ENCODE measurements at regions not wholly inside any gene's neighbourhood (a gene's known extent, or its start where the extent isn't known, plus 50 kb on each side); places are given as distances from the start of the nearest gene placed in this dataset.

DNA sequence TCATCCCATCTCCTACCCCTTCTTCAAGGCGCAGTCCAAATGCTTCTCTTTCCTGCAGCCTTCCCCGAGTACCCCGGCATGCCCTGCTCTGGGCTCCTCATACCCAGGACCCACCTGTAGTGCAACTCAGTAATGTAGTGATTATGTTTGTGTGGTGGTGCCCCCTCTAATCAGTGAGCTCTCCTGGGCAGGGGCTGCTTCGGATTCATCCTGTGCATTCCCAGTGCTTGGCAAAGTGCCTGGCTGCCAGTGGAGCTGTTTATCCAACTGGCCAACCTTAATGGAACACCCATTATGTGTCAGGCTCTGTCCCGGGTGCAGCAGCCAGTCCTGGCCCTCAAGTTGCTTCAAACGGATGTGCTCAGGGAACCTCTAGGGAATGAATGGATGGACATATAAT lies 174.4 kb upstream of the LINGO1 start:
- ChIA-PET CTCF (interaction anchor here (2.5 kb wide), 1 partner anchor 14 kb away, joined by 6 read pairs; no protein-coding TSS in a partner anchor), POLR2A (no interaction called here)
- TF ChIP-seq, protein P1, sequence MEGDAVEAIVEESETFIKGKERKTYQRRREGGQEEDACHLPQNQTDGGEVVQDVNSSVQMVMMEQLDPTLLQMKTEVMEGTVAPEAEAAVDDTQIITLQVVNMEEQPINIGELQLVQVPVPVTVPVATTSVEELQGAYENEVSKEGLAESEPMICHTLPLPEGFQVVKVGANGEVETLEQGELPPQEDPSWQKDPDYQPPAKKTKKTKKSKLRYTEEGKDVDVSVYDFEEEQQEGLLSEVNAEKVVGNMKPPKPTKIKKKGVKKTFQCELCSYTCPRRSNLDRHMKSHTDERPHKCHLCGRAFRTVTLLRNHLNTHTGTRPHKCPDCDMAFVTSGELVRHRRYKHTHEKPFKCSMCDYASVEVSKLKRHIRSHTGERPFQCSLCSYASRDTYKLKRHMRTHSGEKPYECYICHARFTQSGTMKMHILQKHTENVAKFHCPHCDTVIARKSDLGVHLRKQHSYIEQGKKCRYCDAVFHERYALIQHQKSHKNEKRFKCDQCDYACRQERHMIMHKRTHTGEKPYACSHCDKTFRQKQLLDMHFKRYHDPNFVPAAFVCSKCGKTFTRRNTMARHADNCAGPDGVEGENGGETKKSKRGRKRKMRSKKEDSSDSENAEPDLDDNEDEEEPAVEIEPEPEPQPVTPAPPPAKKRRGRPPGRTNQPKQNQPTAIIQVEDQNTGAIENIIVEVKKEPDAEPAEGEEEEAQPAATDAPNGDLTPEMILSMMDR (IDR thresholded peaks at IDR 0.05; ENCODE audit: low read depth, low read length) = no peak
- H3K9me3 ChIP-seq (ENCODE audit: control insufficient read depth, insufficient read depth, low read length) = no peaks in the 10 kb centered on the region
- no peak overlapping the region for H3K27ac ChIP-seq (ENCODE audit: low read depth, low read length)
- H3K4me3 ChIP-seq (ENCODE audit: low read depth, low read length) = no peak overlapping the region
- no peak for DNase-seq (ENCODE audit: low read depth, low spot score)
- H3K27me3 ChIP-seq (ENCODE audit: control insufficient read depth, insufficient read depth, low read length) = peaks cover 15% of the 10 kb centered on the region

DNA sequence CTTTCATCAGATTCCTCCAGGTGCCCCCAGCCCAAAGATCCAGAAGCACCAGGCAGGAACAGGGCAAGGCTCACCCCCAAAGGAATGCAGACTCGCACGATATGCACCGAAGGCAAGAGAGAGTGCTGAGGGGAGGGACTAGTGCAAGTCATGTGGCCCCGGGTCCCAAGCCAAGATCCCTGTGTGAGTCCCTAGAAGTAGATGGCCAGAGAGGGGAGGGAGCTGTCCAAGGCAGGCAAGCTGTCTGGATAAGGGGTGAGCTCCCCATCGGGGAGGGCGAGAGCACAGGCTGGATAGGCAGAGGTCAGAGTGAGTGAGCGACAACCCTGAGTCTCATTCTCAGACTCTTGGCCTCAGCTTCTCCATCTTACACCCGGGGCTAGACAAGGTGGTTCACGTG lies 171.5 kb upstream of the LINGO1 start:
- H3K9me3 ChIP-seq (ENCODE audit: control insufficient read depth, insufficient read depth, low read length) = no peaks in the 10 kb centered on the region
- ChIA-PET CTCF (no interaction called here), POLR2A (no interaction called here)
- peaks cover 27% of the 10 kb centered on the region for H3K27me3 ChIP-seq (ENCODE audit: control insufficient read depth, insufficient read depth, low read length)
- TF ChIP-seq, protein P1 (IDR thresholded peaks at IDR 0.05; ENCODE audit: low read depth, low read length) = no peak
- no peak for DNase-seq (ENCODE audit: low read depth, low spot score)
- H3K27ac ChIP-seq (ENCODE audit: low read depth, low read length) = no peak overlapping the region
- no peak overlapping the region for H3K4me3 ChIP-seq (ENCODE audit: low read depth, low read length)

DNA sequence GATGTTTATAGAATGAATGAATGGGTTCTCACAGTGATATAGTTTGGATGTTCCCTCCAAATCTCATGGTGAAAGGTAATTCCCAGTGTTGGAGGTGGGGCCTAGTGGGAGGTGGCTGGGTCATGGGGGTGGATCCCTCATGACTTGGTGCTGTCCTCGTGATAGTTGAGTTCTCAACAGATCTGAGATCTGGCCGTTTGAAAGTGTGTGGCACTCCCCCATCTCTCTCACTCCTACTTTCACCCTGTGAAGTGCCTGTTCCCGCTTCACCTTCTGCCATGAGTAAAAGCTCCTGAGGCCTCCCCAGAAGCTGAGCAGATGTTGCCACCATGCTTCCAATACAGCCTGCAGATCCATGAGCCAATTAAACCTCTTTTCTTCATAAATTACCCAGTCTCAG lies 170.8 kb upstream of the LINGO1 start:
- Histone ChIP-seq H3K4me3 (ENCODE audit: low read depth, low read length) (no peak overlapping the region), H3K27ac (ENCODE audit: low read depth, low read length) (no peak overlapping the region), H3K9me3 (ENCODE audit: control insufficient read depth, insufficient read depth, low read length) (no peaks in the 10 kb centered on the region), H3K27me3 (ENCODE audit: control insufficient read depth, insufficient read depth, low read length) (peaks cover 24% of the 10 kb centered on the region)
- no peak for DNase-seq (ENCODE audit: low read depth, low spot score)
- CTCF ChIA-PET = no interaction called here
- POLR2A ChIA-PET = no interaction called here
- TF ChIP-seq, protein P1 (IDR thresholded peaks at IDR 0.05; ENCODE audit: low read depth, low read length) = no peak

DNA sequence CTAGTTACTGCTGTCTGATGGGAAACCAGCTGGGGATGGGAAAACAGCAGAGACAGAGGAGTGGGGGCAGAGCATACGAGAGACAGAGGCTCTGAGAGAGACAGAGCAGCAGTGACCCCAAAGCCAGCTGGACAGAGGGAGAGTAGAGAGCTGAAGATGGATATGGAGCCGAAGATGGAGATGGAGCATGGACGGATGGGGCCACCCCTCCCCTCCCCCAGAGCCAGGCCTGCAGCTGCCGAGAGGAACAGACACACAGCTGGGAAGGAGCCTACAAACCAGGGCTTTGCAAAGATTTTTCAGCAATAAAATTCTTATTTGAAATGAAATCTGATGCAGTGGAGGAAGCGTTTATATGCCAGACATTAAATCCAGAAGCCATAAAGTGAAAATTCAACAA lies 167.6 kb upstream of the LINGO1 start:
- ChIA-PET CTCF (no interaction called here), POLR2A (no interaction called here)
- Histone ChIP-seq H3K27me3 (ENCODE audit: control insufficient read depth, insufficient read depth, low read length) (peaks cover 24% of the 10 kb centered on the region), H3K27ac (ENCODE audit: low read depth, low read length) (no peak overlapping the region), H3K4me3 (ENCODE audit: low read depth, low read length) (no peak overlapping the region), H3K9me3 (ENCODE audit: control insufficient read depth, insufficient read depth, low read length) (no peaks in the 10 kb centered on the region)
- TF ChIP-seq, protein P1 (IDR thresholded peaks at IDR 0.05; ENCODE audit: low read depth, low read length) = no peak
- DNase-seq (ENCODE audit: low read depth, low spot score) = no peak

DNA sequence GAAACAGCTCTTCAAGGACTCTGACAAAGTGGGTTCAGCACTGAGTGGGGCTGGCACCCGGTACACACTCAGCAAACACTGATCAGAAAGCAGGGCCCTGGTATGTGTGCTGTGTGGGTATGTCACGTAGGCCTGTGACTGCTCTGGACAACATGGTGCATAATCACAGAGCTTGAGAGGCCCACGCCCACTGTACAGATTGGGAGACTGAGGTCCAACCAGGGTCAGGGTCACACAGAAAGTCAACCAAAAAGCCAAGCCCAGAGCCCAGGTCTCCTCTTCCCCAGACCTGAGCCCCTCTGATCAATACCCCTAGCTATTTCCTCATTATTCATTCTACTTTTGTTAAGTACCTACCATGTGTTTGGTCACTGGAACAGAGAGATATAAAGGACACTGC lies 166.1 kb upstream of the LINGO1 start:
- Histone ChIP-seq H3K27ac (ENCODE audit: low read depth, low read length) (no peak overlapping the region), H3K27me3 (ENCODE audit: control insufficient read depth, insufficient read depth, low read length) (peaks cover 19% of the 10 kb centered on the region), H3K9me3 (ENCODE audit: control insufficient read depth, insufficient read depth, low read length) (no peaks in the 10 kb centered on the region; the same call in 1 of the 2 replicates), H3K4me3 (ENCODE audit: low read depth, low read length) (no peak overlapping the region)
- TF ChIP-seq, protein P1 (IDR thresholded peaks at IDR 0.05; ENCODE audit: low read depth, low read length) = no peak
- DNase-seq (ENCODE audit: low read depth, low spot score) = no peak
- ChIA-PET CTCF (interaction anchor here (0.6 kb wide), 1 partner anchor 14 kb away, joined by 3 read pairs; no protein-coding TSS in a partner anchor), POLR2A (no interaction called here)
